22Rv1 (cell line): ENCODE measurements at regions not wholly inside any gene's neighbourhood (a gene's known extent, or its start where the extent isn't known, plus 50 kb on each side); places are given as distances from the start of the nearest gene placed in this dataset.

Experiments used
- H3K27ac ChIP-seq: fragments of 450-650 bp; 2 replicates; pipeline ENCODE4 v1.5.1; 2017
- ZFX ChIP-seq: fragments of 450-650 bp; IDR thresholded peaks from 2 replicates; pipeline ENCODE4 v1.6.1; 2017; ENCODE audit warnings: antibody characterized with exemption, borderline replicate concordance
- TF ChIP-seq, protein P1 (sequence below): fragments of 450-650 bp; IDR thresholded peaks from 2 replicates; pipeline ENCODE4 v1.5.1; 2017; ENCODE audit warnings: mild to moderate bottlenecking

DNA sequence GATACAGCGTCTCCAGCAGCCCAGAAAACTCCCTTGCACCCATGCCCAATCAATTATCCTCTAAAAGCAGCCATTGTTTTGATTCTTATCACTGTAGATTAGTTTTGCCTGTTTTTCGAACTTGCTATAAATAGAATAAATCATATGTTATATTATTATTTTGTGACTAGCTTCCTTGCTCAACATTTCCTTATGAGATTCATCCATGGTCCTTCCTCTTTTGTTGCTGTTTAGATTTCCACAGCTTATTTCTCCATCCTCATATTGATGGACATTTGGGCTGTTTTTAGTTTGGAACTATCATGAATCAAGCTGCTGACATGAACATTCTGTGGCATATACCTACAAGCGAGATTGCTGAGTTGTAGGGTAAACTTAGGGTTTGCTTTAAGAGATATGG is 595.3 kb downstream of the BCOR start:
- H3K27ac ChIP-seq: no peak overlapping the region
- TF ChIP-seq, protein P1, sequence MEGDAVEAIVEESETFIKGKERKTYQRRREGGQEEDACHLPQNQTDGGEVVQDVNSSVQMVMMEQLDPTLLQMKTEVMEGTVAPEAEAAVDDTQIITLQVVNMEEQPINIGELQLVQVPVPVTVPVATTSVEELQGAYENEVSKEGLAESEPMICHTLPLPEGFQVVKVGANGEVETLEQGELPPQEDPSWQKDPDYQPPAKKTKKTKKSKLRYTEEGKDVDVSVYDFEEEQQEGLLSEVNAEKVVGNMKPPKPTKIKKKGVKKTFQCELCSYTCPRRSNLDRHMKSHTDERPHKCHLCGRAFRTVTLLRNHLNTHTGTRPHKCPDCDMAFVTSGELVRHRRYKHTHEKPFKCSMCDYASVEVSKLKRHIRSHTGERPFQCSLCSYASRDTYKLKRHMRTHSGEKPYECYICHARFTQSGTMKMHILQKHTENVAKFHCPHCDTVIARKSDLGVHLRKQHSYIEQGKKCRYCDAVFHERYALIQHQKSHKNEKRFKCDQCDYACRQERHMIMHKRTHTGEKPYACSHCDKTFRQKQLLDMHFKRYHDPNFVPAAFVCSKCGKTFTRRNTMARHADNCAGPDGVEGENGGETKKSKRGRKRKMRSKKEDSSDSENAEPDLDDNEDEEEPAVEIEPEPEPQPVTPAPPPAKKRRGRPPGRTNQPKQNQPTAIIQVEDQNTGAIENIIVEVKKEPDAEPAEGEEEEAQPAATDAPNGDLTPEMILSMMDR: no peak
- TF ChIP-seq ZFX: no peak

DNA sequence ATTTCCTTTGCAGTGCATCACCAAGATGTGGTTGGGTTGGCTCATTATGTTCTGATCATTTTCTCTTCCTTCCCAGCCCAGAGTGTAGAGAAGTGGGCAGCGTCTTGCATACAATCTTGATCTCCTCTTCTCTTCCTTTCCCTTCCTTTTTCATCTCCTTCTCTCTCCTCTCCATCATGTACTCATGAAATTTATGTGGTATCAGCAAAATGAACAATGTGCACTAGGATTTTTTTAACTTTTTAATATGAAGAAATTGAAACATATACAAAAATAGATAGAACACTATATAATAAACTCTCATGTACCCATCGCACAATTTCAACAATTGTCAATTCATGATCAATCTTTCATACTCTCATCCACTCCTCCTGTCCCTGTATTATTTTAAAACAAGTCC is 593.5 kb downstream of the BCOR start:
- H3K27ac ChIP-seq: no peak overlapping the region
- TF ChIP-seq, protein P1: no peak
- no peak for TF ChIP-seq ZFX

DNA sequence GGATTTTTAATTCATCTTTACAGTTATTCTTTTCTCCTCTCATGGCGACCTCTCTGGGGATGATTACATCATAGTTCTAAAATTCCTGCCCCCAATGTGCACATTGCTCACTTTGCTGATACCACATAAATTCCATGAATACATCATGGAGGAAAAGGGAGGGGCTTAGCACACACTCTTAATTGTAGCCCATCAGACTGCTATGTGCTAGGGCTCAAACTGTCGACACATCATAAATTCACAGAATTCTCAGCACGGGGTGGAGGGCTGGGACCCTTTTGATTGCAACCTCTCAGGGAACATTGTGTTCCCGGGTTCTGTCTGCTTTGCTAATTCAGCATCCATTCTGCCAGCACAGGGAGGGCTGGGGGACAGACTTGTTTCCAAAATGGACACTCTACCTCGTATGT is 592.9 kb downstream of the BCOR start:
- TF ChIP-seq, protein P1: no peak
- no peak for TF ChIP-seq ZFX

DNA sequence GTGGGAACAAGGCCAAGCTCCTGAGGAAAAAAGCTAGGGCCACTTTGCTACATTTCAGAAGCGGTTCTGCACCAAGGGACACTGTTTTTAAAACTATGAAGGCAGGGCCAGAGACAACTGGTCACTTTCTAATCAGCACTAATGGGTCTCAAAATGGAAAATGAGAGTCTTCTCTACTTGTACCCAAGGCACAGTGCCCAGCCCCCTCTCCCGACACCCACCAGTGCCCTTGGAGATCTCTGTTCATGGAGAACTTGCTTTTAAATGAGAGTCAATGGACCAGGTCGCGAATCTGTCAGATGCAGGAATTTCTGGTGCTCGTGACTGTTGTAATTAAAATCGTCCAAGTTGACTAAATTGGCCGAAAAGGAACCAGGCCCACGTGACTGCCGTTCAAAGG is 591.6 kb downstream of the BCOR start:
- no peak overlapping the region for H3K27ac ChIP-seq
- TF ChIP-seq ZFX: no peak
- TF ChIP-seq, protein P1: no peak

More for the DNA sequence above, 592.9 kb downstream of the BCOR start:
- no peak overlapping the region for H3K27ac ChIP-seq

DNA sequence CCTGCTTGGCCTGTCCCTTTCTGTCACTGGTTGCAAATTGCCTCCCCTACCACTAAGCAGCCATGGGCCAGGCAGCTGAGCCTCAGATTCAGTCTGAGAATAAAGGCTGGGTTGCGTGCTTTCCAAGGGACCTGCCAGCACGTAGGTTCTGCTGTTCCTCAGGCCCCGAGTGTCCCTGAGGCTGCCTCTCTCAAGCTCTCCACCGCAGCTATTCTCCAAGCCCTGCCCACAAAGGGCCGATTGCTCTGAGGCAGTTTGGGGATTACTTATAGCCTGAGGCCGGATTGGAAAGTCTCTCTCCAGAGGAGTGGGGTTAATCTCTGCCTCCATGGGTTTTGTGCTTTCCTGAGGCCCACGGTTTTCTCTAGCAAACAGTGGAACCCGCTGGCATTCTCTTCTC is 590.7 kb downstream of the BCOR start:
- H3K27ac ChIP-seq: no peak overlapping the region
- TF ChIP-seq ZFX: no peak
- TF ChIP-seq, protein P1: no peak

DNA sequence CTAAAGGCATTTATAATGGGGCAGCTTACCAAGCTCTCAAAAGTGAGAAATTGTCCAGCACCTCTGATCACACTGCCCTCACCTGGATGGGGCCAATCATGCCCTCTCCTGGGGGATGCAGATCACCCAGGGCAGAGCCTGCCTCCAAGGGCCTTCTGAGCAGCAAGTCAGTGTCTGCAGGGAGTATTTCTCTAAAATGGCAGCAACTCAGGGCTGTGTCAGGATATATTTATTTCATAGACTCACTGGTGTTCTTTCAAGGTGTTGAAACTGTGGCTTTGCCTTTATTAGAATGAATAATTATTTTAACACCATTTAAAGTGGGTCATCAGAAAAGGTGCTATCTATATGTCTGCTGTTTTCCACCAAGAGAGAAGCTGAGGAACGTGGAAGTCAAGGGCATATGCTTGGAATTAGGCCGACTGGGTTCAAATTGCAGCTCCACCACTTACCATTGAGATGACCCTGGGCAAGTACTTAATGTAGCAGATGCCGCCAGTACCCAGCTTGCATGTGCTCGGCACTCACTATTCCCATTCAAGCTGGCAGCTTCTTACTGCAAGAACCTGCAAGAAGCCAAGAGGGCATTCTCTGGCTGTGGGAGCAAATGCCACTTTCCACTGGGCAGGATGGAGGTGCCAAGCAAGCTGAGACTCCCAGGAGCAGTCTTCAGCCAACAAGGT is 590.0 kb downstream of the BCOR start:
- H3K27ac ChIP-seq: no peak overlapping the region
- TF ChIP-seq, protein P1: no peak
- no peak for TF ChIP-seq ZFX

DNA sequence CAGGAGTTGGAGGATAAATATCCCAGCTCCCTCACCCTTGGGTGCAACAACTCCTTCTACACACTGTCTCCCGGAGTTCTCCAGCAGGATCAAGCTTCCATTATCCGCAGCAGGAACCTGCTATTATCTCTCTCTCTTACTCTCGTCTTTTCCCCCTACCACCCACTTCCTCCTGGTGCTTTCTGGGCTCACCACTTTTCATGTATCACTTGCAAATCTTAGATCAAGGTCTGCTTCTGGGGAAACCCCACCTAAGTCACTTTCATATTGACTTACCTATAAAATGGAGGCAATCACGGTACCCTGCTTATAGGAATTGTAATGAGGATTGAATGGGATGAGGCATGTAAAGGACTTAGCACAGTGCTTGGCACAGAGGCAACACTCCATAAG is 589.5 kb downstream of the BCOR start:
- TF ChIP-seq ZFX: no peak
- TF ChIP-seq, protein P1: no peak
- no peak overlapping the region for H3K27ac ChIP-seq
